GM19328 (cell line): ENCODE measurements at regions not wholly inside any gene's neighbourhood (a gene's known extent, or its start where the extent isn't known, plus 50 kb on each side); places are given as distances from the start of the nearest gene placed in this dataset.

Experiments used
- ATAC-seq: cut with Tn5 transposase; IDR thresholded peaks from one replicate; pipeline ENCODE4 v1.9.1; 2021; ENCODE audit warnings: mild to moderate bottlenecking, moderate library complexity; ENCODE audit not compliant: unreplicated experiment

DNA sequence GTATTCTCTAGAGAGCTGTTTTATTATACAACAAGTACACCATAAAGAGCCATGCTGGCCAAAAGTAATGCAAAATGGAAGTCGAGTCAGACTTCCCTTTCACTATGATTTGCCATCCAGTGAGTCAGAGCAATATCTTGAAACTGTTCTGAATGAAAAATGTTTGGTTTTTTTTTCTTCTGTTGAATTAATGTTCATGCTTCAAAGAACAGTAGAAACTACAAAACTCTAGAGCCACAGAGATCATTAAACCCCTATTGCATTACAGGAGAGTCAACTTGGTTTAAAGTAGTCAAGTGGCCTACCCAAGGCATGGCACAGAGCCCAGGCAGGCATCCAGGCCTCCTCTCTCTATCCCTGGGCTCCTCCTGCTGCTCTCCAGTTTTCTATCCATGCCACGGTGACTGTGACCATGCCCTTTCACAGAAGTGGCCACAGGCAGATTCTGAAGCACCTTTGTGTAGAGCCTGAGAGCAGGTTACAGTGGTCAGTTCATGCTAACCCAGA is 358.9 kb downstream of the DEPDC1B start:
- peak; percentile 54 for ATAC-seq

DNA sequence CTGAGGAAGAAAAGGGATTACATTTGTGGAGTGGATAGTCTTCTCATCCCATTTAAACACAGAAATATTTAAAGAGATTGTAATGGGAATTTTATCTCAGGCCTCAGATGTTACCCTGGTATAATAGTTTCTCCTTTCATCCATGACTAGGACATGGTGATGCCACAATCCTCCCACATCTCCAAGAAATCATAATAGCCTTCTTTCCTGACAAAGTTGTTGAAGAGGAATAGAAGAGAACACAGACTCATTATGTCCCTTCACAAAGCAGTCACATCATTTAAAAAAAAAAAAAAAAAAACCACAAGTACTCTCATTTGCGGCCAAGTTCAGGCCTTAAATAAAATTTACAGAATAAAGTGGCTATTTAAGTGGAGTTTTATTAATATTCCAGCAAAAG is 359.6 kb downstream of the DEPDC1B start:
- ATAC-seq = no peak

DNA sequence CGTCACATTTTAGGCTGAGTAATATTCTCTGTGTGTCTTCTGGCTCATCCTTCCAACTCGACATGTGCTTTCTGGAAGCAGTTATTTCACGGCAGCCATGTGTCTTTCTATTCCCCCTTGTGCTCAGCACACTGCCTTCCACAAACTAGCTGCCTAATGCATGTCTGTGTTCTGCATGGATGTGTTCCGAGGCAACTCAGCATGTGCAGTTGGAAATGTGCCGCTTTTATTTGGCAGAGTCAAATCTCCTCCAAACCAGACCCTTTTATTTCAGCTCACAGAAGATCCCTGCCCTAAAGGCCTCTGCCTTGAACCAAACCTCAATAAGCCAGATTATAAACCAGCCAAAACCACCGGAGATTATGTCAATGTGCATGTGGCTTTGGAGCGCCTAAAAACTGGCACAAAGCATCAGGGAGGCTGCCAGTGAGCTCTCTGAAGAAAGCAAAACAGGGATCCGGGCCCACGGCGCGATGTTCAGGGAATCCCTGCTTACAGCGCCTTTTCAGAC is 360.2 kb downstream of the DEPDC1B start:
- no peak for ATAC-seq

DNA sequence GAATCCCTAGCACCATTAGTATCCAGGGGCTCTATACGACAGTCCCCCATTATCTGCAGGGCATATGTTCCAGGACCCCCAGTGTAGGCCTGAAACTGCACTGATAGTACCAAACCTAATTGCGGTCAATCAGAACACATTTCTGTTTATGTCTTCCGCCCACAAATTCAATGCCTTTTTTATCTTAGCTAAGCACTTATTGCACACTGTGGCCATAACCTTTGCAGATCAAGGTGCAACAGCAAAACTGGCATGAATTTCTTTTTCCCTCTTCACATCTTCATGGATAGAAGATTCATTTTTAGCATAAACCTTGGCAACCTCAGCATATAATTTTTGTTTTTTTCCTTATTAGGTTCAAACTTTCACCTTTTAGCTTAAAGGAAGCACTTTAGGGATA is 361.1 kb downstream of the DEPDC1B start:
- no peak for ATAC-seq

DNA sequence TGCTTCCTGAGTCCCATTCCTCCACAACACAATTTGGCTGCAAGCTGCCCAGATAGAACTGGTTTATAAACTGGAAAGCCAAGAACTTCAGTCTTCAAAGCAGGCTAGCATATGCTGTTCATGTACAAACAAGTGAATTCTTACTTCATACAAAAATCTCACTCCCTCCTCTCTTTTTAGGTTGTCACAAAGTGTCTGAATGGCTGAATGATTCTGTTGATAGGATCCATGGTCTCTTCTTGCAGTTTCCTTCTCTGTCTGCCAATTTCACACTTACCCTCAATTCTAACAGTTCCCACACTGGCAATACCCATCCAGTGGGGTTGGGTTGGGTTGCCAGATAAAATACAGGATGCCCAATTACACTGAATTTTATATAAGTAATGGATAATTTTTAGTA is 363.5 kb downstream of the DEPDC1B start:
- ATAC-seq = no peak

DNA sequence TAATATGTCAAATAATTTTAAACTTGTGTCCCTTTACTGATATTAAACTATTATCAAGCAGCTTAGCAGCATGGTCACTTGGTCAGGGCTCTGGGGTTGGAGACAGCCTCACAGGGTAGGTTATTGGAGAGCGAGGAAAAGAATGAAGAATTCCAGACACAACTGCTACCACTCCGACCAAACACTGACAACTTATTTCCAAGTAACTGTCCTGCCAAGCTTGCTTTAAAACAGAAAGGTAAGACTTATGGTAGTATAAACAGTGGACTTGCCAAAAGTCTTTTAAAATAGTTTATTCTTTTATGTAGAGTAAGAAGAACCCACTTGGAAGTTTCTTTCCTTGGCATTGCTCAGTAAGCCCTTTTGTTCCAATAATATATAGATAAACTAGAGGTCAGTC is 364.1 kb downstream of the DEPDC1B start:
- no peak for ATAC-seq

DNA sequence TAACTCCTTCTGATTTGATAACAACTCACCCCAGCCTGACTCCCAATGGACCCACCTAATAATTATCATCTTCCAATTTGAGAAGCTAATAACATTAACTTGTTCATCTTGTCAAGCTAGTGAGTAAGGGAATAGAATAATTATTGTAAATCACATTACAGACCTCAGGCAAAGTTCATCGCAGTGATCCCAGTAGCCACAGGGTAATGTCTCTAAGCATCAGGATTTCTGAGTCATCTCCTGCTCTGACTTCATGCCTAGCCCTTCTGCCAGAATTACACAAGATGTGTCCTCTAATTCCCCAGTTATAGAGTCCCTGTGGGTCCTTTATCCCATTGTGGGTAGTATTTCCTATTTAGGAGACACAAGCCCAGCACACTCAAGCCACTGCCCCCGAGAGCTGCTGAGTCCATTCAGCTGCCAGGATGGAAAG is 365.7 kb downstream of the DEPDC1B start:
- ATAC-seq = no peak

DNA sequence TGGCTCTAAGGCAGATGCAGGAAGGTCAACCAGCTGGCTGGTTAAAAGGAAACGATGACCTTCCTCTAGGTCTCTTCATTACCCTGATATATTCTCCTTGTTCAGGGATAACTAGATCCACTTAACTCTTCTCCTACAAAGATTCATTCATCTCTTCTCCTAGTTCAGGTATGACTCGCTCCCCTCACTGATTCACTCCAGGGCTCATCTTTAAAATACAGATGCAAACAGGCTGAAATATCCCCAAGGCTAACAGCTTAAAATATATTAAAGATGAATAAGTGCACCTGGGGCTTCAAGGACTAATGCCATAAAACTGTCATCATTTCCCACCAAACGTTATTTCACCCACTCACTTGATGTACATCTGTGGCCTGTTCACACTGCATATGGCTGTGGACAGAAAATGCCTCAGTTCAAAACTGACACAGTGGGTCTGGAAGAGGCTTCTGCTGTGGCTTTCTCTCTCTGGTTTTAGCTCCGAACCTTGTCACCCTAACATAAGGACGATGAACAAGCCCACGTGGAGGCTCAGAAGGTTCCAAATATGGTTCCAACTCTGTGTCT is 366.9 kb downstream of the DEPDC1B start:
- no peak for ATAC-seq

DNA sequence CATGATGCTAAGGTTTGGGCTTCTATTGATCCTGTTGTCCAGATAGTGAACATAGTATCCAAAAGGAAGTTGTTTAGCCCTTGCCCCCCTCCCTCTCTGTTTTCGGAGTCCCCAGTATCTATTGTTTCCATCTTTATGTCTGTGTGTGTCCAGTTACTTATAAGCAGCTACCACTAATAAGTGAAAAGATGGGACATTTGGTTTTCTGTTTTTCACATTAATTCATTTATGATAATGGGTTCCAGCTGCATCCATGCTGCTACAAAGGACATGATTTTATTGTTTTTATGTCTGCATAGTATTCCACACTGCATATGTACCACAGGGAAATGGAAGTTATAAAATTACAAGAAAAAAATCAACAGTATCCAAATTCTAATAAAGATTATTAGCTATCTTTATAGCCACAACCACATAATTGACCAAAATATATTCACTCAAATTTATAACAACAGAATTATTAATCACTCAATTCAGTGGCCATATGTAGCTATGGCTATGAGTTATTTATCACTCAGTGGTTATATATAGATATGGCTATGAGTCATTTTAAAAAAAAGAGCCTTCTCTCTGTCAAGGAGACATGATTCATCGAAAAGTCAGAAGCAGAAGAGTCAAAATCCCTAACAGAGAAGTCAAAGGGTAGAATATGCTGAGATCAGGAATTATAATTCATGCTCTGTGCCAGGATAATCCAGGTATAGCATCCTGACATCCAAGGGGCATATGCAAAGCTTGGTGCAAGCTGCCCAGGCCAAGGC is 367.5 kb downstream of the DEPDC1B start:
- ATAC-seq = no peak

DNA sequence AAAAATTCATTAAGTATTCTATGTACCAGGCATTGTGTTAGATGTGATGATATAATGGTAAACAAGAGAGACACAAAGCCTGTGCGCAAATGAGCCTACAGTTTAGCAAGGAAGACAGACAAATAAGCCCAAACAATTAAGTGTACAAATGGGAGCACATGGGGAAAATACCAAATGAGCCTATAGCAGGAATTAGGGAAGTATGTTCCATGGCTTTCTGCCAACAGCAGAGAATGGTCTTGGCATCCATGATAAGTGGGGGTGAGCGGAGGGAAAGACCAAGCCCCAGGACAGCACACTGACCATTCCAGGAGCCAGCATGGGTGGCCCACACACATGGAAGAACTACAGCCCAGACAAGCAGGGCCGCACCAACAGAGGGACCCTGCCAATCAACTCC is 369.7 kb downstream of the DEPDC1B start:
- ATAC-seq = no peak

DNA sequence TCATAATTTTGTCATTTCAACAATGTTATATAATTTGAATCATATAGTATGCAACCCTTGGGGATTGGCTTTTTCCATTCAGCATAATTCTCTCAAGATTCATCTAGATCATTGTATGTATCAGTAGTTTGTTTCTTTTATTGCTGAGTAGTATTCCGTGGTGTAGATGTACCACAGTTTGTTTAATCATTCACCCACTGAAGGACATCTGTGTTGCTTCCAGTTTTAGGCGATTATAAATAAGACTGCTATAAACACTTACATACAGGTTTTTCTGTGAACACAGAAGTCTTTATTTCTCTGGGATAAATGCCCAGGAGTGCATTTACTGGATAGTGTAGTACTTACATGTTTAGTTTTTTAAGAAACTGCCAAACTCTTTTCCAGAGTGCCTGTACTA is 374.1 kb downstream of the DEPDC1B start:
- ATAC-seq = no peak

DNA sequence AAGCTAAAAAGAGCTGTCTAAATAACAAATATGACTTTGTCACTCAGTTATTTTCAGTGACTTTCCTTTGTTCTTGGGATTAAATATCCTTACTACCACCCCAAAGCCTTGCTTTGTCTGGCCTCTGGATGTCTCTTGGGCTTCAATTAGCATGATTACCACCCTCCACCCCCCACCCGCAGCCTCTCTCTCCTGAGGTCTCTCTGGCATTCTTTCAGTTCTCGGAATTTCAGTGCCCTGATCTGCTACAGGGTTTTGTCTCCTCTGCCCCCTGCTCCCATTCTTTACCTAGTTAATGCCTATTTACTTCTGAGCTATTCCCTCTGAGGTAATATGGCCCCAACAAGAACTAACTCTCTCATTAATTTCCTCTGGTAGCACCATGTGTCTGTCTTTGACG is 376.4 kb downstream of the DEPDC1B start:
- no peak for ATAC-seq

DNA sequence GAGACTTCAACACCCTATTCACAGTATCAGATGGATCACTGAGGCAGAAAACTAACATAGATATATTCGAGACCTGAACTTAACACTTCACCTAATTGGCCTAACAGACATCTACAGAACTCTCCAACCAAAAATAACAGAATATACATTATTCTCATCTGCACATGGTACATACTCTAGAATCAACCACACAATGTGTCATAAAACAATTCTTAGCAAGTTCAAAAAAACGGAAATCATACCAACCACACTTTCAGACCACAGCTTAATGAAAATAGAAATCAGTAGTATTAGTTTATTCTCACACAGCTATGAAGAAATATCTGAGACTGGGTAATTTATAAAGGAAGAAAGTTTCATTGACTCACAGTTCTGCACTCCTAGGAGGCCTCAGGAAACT is 387.9 kb downstream of the DEPDC1B start:
- ATAC-seq = no peak

DNA sequence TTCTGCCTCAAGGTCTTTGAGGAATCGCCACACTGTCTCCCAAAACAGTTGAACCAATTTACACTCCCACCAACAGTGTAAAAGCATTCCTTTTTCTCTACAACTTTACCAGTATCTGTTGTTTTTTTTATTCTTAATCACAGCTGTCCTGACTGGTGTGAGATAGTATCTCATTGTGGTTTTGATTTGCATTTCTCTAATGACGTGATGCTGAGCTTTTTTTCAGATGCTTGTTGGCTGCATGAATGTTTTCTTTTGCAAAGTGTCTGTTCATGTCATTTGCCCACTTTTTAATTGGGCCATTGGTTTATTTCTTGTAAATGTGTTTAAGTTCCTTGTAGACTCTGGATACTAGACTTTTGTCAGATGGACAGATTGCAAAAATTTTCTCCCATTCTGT is 400.0 kb downstream of the DEPDC1B start:
- ATAC-seq = no peak

DNA sequence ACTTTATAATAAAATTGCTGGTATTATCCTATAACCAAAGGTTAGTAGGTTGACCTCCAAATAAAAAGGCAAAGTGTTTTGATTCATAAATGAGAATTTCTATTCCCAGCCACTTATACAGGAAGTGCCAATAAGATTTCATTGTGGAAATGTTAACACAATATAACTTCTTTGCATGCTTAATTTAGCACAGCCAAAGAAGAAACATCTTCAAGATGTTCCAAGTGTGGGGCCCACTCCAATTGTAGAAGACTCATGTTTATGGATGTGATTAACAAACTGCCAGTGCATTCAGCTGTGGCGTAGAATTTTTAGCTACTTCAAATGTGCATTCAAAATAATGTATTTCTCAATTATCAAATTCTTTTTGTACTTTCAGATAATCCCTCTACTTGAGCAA is 402.3 kb downstream of the DEPDC1B start:
- ATAC-seq = no peak

DNA sequence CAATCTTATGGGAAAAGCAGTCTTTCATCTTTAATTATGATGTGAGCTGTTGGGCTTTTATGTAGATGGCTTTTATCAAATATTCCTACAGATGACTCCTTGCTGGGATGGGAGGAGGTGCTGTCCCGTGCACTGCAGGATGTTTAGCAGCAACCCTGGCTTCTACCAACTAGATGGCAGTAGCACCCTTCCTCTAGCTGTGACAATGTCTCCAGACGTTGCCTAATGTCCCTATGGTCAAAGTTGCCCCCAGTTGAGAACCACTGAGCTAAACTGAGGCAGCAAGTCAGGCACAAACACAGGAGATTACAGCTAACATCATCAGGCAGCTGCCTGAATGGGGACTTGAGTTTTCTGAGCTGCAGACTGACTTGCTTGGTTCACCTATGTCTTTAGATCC is 401.9 kb upstream of the PDE4D start:
- no peak for ATAC-seq

DNA sequence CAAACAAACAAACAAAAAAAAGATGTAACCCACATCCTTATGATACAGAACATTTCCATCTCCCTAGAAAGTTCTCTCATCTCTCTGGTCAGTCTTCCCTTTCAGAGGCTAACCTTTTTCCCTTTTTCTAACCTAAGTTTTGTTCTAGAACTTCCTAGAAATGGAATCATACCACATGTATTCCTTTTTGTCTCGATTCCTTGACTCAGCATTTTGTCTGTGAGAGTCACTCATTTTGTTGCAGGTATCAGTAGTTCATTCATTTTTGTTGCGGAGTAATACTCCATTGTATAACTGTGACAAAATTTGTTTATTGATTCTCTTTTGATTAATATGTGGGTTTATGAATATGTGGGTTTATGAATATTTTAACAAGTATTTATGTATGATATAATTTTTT is 400.0 kb upstream of the PDE4D start:
- no peak for ATAC-seq

DNA sequence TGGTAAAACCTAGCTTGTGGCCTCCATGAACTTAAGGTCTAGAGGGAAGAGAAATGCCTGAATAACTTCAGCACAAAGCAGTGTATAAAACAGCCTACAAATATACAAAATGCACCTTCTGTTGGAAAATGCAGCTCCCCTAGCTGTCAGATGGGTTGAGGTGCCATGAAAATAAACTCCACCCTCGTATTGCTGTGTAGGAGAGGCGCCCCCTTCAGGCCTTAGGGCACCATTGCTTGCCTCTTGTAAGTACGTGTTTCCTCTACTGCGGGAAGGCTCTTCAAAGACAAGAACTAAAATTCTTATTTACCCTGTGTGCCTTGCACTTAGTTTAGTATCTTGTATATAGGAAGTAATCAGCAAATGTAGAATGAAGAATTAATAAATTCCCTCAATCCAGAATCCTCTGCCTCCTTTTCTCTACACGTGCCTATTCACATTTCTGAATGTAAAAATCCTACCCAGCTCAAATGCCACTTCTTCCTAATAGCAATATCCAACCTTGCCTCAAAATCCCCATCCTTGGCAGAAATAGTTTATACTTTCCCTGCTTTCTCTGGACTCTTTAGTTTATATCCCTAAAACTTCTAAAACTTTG is 393.7 kb upstream of the PDE4D start:
- peak; percentile 53 for ATAC-seq

DNA sequence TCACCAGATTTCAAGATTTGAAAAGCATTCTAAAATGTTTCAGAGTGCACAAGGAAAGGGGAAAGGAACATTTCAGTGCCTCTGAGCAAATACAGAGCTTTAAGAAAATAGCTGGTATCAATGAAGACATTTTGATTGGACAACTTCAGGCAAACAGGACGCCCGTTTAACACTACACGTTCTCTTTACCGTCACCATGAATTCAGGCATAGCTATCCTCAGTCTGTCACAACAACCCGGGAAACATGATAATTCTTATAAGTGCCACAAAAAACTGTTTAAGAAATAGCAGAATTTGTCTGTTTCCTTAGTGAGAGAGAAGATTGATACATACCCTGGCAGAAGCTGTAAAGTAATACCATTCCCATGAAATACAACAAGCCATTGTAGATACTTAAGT is 392.4 kb upstream of the PDE4D start:
- ATAC-seq = no peak

DNA sequence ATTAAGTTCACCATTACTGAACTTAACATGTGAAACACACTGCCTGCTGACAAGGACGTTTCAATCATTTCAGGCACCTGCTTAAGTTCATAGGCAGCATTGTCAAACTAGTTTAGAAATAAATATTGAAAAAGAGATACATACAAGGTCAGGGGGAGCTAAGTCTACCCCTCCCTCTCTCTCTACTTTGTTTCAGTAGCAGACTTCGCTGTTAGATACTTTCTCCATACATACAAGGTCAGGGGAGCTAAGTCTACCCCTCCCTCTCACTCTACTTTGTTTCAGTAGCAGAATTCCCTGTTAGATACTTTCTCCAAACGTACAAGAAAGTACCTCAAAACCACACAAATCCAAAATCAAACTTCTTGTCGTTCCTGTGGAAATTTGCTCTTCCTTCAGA is 387.4 kb upstream of the PDE4D start:
- no peak for ATAC-seq

DNA sequence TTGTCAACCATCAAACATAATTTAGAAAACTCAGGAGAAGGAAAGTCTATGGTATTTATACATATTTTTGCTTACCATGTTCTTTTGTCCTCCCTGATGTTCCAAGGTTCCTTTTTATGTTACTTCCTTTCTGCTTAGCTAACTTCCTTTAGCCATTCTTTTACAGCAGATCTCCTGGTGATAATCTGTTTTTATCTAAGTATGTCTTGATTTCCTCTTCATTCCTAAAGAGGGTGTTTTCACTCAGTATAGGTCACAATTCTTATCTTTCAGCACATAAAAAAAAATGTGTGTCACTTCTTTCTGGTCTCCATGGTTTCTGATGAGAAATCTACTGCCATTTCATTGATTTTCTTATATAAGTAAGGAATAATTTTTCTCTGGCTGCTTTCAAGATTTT is 384.4 kb upstream of the PDE4D start:
- no peak for ATAC-seq

DNA sequence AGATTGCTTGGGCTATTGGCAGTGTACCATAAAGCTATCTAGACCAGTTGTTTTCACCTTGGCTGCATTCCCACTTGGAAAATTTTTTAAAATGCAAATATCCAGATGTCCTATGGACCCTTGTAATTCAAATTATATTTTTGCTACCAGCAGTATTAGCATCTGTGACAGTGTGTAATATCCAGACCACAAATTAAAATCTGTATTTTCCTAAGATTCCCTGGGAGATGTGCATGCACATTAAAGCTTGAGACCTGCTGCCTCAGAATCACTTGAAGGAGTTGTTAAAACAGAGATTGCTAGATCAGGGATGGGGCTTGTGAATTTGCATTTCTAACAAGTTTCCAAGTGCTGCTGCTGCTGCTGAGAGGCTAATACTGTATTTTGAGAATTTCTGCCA is 381.2 kb upstream of the PDE4D start:
- no peak for ATAC-seq
